Transverse colon (tissue), 4 donors: ENCODE measurements at regions not wholly inside any gene's neighbourhood (a gene's known extent, or its start where the extent isn't known, plus 50 kb on each side); places are given as distances from the start of the nearest gene placed in this dataset.

Experiments
- CTCF ChIP-seq, 5 experiments: fragments of 200-600 bp in 3 of 5; fragments of 450-650 bp in 2 of 5; sonication (generic) in 3 of 5; IDR thresholded peaks; 1 replicate in 2 of 5; 2 replicates in 3 of 5; pipeline ENCODE4 v1.5.1; 2016 to 2017; ENCODE audit warnings: antibody characterized with exemption in 5 of 5, inconsistent platforms in 3 of 5, mild to moderate bottlenecking in 2 of 5, moderate library complexity in 1 of 5
- POLR2AphosphoS5 ChIP-seq, 3 donors: sonication (generic); formaldehyde crosslinking; IDR thresholded peaks; one replicate each; pipeline ENCODE4 v1.6.1; 2016; ENCODE audit warnings: antibody characterized with exemption in 3 of 3

- TF ChIP-seq POLR2AphosphoS5 (IDR thresholded peaks at IDR 0.05) (no peak), CTCF (IDR thresholded peaks at IDR 0.05) (no peak)
Observed at GRCh38 chr1:79695138-79695537, 688.6 kb upstream of the ADGRL4 start.
